ENCODE measurements at regions not wholly inside any gene's neighbourhood (a gene's known extent, or its start where the extent isn't known, plus 50 kb on each side); places are given as distances from the start of the nearest gene placed in this dataset.

- no peak for TF ChIP-seq POLR2A (IDR thresholded peaks at IDR 0.05; ENCODE audit: low read depth, low read length)
- TF ChIP-seq POLR2AphosphoS5 (IDR thresholded peaks at IDR 0.05; ENCODE audit: low read depth, low read length), result no peak
- no peak for TF ChIP-seq TAF1 (IDR thresholded peaks at IDR 0.05; ENCODE audit: low read depth, low read length)
Measured at GRCh38 chr10:61332581-61332980, 120.6 kb downstream of the TMEM26 start.
